Fibroblast of skin of right quadriceps (primary cell): ENCODE measurements at regions not wholly inside any gene's neighbourhood (a gene's known extent, or its start where the extent isn't known, plus 50 kb on each side); places are given as distances from the start of the nearest gene placed in this dataset.

Source experiments
- DNase-seq: peaks from one replicate; pipeline ENCODE4 v3.0.0-alpha.2; 2013

GRCh38 chr11:19511413-19512183, 201.0 kb upstream of the NAV2 start:
- DNase-seq, result no peak

DNA sequence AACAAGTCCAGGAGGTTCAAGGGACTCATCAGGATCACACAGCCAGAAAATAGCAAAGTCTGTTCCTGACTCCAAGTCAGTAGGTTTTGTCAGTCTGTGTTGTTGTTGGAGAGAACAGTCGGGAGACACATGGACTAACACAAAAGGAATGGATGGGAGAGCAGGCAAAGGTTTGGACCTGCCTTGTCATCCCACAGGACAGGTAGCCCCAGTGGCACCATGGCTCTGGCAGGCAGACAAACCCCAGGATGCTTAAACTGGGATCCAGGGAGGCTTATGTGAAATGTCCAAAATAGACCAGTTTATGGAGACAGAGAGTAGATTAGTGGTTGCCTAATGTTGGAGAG, 201.6 kb upstream of the NAV2 start:
- no peak for DNase-seq

GRCh38 chr11:19510468-19510867, 202.2 kb upstream of the NAV2 start:
- no peak for DNase-seq

GRCh38 chr11:19509215-19509614, 203.4 kb upstream of the NAV2 start:
- DNase-seq, result no peak

DNA sequence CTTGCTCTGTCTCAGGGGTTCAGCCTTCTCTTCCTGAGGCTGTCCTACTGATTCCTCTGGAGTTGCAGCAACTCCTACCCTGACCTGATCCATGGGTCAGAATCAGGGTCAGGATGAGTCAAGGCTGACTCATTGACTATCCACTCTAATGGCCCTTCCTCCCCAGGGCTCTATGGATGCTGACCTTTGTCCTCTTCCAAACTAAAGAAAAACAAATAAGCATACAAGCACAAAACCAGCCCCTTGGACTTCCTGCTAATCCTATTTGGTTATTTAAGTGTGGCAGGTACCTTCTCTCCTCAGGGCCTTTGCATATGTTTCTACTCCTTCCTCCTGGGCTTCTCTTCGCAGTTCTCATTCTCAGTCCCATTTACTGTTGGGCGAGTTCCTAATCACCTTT, 204.5 kb upstream of the NAV2 start:
- no peak for DNase-seq

DNA sequence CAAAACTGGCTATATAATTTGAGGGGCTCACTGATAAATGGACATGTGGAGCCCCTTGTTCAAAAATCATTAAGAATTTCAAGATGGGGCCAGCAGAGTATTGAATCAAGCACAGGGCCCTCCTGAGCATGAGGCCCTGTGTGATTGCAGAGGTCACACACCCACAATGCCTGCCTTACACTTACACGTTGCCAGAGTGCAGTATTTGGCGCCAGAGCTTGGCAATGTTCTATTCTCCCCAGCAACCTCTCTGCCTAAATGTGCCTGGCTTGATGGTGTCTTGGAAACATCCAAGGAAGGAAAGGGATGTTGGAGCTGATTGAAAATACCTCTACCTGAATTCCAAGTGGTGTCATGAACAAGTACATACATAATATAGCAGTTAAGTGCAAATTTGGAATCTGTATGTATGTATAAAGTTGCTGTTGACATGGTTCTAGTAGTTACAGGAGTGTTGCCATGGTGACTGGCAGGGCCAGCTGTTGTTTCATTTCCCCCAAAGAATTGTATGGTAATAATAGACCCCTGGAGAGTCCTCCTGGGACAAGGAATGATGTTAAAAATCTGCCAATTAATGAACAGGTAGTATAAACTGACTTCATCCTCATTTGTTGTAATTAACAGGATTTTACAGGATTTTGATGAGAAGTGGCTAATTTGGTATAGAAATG, 205.7 kb upstream of the NAV2 start:
- DNase-seq, result no peak

DNA sequence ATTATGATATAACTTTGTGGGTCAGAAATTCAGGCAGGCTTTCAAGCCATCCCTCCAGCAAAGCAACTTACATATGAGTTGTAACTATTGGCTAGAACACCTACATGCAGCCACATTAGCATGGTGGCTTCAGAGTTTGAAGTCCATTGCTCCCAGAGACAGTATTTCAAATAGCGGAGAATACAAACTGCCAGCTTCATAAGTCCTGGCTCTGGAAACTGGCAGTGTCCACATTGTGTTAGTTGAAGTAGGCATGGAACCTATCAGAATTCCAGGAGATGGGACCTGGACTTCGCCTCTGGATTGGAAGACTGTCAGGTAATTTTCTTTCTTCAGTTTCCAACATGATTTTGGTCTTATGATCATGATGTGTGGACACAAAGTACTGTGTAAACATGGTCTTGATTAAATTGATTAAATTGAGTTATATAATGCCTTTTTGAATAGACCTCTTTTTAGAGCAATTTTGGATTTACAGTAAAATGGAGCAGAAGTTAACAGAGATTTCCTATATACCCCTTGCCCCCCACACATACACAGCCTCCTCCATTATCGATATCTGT, 209.9 kb upstream of the NAV2 start:
- no peak for DNase-seq

DNA sequence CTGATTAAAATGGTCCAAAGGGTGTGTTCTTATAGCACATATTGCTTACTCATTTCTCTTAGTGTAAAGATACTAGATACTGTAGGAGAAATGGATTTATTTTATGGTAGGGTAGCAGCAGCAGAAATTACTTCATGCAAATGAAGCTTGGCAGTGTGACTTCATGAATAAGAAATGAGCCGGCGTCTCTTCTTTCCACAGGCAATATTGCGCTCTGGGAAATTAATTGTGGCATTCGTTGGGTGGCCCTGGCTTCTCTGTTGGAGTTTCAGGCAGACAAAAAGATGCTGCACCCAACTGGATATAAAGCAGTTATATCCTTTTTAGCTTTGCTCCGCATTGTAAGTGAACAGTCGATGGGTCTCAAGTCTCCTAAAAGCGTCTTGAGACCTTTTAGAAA, 211.0 kb upstream of the NAV2 start:
- DNase-seq, result no peak

GRCh38 chr11:19499999-19500398, 212.6 kb upstream of the NAV2 start:
- peak; percentile 11 for DNase-seq

DNA sequence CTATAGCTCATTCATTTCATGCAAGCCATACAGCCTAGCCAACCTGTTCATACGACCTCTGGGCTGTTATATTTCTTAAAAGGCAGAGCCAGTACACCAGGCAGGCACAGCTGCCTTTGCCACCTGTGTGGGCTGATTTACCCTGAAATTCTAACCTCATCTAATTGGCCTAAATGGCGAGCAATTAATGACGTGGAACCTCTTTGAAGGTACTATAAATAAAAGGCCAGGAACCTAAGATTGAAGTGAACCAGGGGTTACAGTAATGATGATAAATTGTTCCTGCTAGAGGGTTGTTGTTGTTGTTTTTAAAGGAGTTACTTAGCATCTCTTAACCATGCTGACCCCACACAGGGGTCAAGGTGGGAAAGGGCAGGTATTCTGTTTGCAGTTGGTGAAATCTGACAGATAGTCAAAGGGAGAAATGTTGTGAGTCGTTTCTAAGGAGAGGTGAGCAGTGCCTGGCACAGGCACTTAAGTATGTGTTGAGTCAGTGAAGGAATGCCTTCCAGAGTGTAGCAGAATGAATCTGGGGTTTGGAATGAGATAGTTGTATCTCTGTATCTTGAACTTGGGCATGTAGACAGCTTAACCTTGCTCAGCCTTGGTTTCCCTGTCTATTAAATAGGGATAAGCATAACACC, 213.5 kb upstream of the NAV2 start:
- peak; percentile 3 for DNase-seq

DNA sequence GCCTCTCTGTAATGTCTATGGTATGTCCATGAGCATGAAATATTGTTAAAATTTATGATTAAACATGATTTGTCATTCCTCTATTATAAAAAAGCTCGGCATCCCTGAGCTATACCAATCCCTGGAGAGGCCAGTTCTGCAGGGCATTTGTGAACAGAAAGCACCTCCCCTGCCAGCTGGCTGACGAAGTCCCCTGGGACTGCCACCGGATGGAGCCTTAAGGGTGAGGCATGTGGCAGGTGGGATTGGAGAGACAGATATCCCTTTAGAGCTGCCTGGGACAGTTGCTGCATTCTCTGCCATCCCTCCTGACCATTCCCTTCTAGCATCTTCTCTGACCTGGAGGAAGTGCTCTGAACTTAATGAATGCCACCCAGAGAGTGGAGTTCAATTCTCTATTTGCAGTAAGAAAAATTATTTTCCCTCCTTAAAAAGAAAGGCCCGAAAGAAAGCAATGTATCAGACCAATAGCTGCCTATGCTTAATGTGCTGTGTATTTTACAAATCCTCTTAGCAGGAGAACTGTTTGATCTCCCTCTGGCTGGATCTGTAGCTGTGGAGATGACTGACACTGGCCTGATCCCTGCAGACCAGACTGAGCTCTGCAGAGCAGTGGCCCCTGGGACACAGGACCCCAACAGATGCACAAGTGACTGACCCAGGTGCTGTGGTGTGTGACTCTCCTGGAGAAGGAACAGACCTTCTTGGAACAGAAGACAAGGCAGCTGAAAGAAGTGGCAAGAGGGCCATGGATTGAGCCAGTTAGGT, 219.0 kb upstream of the NAV2 start:
- no peak for DNase-seq

- no peak for DNase-seq
Measured at GRCh38 chr11:19482319-19483100, 230.1 kb upstream of the NAV2 start.

DNA sequence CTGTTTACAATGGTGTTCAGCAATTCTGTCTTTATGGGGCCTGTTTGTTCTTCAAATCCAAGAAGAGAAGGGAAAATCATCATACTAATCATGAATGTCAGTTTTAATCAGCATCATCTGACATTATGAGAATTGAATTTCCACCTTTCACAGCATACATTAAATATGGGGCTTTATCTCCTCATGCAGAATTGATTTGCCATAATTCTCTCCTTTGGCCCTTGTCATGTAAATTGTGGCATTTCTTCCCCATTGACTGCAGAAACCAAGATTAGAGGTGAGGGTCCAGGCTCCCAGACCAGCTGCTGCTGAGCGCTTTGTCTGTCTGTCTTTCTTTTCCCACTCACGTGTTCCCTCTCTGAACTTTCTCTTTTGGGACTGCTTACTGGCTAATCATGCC, 232.1 kb upstream of the NAV2 start:
- DNase-seq, result no peak

GRCh38 chr11:19478891-19479290, 233.7 kb upstream of the NAV2 start:
- DNase-seq, result no peak

GRCh38 chr11:19474954-19475721, 234.4 kb upstream of the E2F8 start:
- no peak for DNase-seq

GRCh38 chr11:19474211-19474610, 233.5 kb upstream of the E2F8 start:
- DNase-seq, result no peak

DNA sequence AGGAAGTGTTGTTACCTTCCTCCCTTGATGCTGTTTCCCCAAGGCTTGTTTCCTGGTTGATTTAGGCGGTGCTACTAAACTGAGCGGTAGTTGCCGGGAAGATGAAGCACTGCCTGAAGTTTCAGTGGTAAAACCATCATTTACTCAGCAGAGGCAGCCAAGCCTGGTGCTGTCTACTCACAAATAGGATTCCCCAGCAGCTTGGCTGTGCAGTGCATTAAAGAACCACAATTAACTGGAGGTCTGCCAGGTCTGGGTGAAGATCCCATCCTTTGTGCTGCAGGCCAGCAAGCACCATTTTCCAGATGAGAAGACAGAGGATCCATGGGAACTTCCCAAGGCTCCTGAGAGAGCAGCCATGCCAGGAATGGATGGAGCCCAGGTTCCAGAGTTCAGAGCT, 231.9 kb upstream of the E2F8 start:
- peak; percentile 20 for DNase-seq

DNA sequence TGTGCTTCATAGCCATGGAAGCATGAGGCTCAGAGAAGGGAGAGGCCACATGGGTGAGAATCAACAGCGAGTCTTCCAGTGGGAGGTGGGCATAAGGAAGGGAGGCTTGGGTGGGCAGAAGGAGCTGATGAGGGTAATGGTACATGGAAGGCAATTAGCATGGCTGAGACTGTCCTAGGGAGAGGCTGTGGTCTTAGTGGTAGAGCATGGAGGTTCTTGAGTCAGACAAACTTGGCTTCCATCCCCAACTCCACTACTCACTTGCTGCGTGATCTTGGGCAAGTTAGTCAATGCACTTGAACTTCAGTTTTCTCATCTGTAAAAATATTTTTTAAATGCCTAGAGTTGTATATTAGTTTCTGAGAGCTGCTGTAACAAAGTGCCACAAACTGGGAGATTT, 227.2 kb upstream of the E2F8 start:
- no peak for DNase-seq

GRCh38 chr11:19466314-19466713, 225.6 kb upstream of the E2F8 start:
- no peak for DNase-seq

DNA sequence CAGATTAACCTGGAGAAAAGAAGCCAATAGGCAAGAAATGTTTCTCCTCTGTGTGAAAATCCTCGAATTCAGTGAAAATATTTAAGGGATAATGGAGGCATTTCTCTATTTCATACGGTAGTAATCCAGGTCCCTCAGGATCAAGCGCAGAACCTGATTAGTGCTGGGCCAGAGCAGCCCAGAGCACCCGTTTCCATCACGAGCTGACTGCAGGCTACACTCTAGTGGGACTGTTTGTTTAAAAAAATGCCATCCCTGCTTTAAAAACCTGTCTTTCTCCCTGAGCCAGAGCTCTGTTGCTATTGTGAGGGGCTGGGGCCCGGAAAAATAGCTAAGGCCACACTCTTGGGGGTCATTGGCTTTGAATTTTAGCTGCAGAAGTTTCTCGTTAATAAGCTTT, 223.2 kb upstream of the E2F8 start:
- DNase-seq, result no peak

- peak; percentile 25 for DNase-seq
Measured at GRCh38 chr11:19460718-19461405, 220.1 kb upstream of the E2F8 start.
